GM18505 (cell line): ENCODE measurements at regions not wholly inside any gene's neighbourhood (a gene's known extent, or its start where the extent isn't known, plus 50 kb on each side); places are given as distances from the start of the nearest gene placed in this dataset.

Source experiments
- ATAC-seq: cut with Tn5 transposase; IDR thresholded peaks from one replicate; pipeline ENCODE4 v1.9.1; 2021; ENCODE audit not compliant: unreplicated experiment
- POLR2A ChIP-seq: IDR thresholded peaks from 4 replicates; pipeline ENCODE4 v1.6.1; 2011; ENCODE audit warnings: borderline replicate concordance; ENCODE audit not compliant: insufficient read depth, insufficient read length; ENCODE audit errors: extremely low read depth

- ATAC-seq = no peak
- TF ChIP-seq POLR2A = no peak
These were observed 64.7 kb upstream of the GLI2 start for GRCh38 chr2:120670771-120671480.

GRCh38 chr2:120672526-120673204 is 63.0 kb upstream of the GLI2 start:
- ATAC-seq = no peak
- TF ChIP-seq POLR2A = no peak

DNA sequence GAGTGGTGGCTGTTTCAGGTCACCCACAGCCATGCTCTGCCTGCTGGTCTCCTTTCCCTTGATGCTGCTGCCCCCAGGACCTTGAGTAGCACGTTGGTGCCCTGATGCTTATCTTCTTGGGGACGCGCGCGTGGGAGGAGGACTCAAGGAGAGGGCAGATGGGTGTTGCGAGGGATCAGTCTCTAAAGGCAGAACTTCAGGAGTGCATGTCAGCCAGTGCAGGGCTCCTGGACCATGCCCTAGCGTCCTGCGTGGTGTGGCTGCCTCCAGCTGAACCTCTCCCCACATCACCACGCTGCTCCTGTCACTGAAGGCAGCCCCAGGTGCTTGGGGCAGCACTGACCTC is 62.5 kb upstream of the GLI2 start:
- ATAC-seq = no peak
- no peak for TF ChIP-seq POLR2A

DNA sequence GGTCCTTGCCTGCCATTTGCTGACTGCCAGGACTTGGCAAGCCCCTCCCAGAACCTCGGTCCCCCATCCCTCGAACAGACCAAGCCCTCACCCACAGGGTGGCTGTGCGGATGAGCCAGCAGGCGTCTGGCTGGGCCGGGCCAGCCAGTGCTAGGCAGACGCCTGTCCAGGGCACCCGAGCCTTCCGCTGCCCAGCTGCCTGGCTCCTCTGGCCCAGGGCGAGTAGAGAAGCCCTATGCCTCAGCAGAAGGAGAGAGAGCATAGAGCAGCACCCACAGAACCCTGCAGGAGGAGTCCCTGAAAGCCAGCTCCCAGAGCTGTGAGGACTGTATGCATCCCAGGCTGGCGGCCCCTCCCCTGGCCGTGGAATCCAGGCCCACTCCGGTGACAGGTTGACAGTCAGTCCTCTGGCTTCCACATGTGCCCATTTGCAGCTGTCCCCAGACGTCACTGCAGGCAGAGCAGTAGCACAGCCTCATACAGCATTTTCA is 62.1 kb upstream of the GLI2 start:
- TF ChIP-seq POLR2A = no peak
- no peak for ATAC-seq

- no peak for ATAC-seq
- TF ChIP-seq POLR2A = no peak
These were observed 61.2 kb upstream of the GLI2 start for GRCh38 chr2:120674246-120675170.

GRCh38 chr2:120675460-120676130 is 60.1 kb upstream of the GLI2 start:
- no peak for TF ChIP-seq POLR2A
- ATAC-seq = no peak

DNA sequence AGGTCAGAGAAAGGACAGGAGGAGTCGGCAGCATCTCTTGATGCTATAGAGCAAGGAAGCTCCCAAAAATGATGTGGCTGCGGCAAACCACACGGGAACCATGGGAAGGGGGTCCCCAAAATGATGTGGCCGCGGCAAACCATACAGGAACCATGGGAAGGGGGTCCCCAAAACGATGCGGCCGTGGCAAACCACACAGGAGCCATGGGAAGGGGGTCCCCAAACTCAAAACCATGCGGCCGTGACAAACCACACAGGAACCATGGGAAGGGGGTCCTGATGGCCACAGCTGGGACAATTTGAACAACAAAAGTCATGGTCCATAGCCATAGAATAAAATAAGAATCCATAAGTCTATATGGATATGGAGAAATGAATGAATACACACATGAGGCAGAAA is 58.4 kb upstream of the GLI2 start:
- no peak for ATAC-seq
- TF ChIP-seq POLR2A = no peak

DNA sequence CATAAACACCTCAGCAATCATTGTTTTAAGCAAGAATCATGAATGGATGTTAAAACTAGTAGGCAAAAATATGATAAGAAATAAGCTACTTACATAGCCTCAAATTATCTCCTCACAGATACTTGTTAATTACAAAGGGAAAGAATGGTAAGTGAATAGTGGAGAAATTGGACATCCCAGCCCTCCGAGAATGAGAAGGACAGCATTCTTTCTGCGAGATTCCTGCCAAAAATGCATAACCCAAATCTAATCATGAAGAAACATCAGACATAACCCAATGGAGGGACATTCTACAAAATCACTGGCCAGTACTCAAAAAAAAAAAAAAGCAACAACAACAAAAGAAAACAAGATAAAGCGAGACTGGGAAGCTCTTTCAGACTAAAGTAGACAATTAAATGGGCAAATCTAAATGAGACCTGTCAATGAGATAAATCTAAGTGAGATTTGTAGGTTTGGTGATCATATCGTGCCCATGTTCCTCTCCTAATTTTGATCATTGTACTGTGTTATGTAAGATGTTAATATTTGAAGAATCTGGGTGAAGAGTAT is 57.9 kb upstream of the GLI2 start:
- ATAC-seq = no peak
- no peak for TF ChIP-seq POLR2A

DNA sequence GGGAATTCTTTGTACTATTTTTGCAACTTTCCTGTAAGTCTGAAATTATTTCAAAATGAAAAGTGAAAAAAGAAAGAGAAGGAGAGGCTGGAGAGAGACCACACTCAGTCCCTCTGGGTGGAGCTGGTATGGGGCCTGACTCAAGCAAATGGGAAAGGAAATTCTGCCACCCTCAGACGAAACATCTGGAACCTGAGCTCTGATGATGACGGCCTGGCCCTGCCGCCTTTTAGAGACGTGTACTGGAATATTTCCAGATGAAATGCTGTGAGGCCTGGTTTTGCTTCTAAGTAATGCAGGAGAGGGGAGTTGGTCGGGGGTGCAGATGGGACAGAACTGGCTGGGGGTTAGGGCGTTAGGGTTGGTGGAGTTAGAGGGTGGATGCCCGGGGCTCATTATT is 57.4 kb upstream of the GLI2 start:
- no peak for ATAC-seq

DNA sequence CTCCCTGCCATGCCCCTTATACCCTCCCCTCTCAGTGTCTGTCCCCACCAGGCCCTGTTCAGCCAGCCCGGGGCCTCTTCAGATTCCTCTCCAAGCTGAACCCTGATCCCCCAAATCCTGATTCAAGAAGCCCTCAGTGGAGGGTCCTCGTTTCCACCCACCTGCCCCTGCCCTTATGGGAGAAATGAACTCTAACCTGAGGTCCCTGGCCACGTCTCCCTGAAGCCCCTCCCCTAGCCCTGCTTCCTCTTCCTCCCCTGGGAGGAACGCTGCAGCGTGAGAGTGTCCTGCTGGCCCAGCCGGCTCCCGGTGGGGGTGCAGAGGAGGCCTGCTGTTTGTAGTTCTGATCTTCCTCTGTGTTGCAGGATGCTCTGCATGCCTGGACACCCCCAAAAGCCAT is 56.7 kb upstream of the GLI2 start:
- TF ChIP-seq POLR2A = no peak
- ATAC-seq = no peak

More for the DNA sequence above, 57.4 kb upstream of the GLI2 start:
- TF ChIP-seq POLR2A = no peak

DNA sequence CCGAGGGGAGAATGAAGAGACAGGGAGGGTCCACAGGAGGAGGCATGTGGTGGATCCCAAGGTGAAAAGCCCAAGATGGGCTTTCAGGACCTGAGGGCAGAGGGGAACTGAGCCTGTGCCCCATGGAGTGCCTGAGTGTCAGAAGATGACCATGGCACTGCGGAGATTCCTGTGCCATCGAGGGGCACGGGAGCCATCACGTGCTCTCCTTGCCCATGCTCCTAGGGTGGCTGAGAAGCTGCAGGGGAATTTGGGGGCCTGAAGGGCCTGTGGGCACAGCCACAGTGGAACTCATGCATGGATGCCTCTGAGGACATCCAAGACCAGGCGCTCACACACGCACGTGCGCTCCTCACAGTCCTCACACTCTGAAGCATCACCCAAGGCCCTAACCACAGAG is 56.1 kb upstream of the GLI2 start:
- no peak for TF ChIP-seq POLR2A
- no peak for ATAC-seq

DNA sequence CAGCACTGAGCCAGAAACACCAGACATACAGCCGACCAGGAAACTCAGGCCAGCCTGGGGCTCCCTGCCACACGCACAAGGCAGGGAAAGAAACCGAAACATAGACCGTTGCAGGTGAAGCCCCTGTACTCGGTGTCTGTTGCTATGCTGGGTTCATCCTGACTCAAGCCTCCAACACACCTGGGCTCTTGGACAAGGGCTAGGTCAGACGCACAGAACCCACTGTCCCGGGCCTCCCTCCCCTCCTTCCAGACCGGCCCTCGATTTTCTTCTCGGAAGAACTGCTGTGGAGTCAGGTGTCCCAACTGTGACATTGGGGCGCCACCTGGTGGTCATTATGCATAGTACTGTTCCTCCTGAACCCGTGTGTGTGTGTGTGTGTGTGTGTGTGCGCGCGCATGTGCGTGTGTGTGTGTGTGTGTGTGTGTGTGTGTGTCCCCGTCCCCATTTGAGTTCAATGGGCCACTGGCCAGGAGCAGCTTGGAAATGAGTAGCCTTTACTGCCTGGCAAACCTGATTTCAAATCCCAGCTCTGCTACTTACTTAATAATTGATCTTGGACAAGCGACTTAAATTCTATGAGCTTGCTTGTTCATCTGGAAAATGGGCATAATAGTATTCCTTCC is 55.4 kb upstream of the GLI2 start:
- TF ChIP-seq POLR2A = no peak
- ATAC-seq = peak; percentile 61
